ENCODE measurements at regions not wholly inside any gene's neighbourhood (a gene's known extent, or its start where the extent isn't known, plus 50 kb on each side); places are given as distances from the start of the nearest gene placed in this dataset.

DNA sequence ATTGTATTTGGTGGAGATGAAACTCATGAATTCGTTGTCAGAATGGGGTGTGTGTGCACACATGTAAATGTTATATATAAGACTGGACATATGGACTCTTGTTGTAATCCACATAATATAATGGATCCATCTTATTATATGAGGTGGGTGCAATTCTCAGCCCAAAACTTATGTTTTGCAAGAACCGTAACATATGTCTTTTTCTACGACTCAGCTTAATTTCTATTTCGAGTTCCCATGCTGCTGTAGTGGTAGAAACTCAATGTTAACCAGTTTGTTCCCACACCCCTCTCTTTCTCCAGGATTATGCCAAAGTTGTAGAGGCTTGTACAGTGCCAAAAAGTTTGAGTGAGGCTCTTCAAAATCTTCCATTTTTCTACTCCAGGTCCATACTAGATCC lies 112.5 kb upstream of the SPOPL start:
- CTCF ChIA-PET = interaction anchor here (0.5 to 0.7 kb wide), 2 partner anchors 398 to 478 kb away, joined by 3 to 4 read pairs; no protein-coding TSS in a partner anchor
- TF ChIP-seq, protein P1, sequence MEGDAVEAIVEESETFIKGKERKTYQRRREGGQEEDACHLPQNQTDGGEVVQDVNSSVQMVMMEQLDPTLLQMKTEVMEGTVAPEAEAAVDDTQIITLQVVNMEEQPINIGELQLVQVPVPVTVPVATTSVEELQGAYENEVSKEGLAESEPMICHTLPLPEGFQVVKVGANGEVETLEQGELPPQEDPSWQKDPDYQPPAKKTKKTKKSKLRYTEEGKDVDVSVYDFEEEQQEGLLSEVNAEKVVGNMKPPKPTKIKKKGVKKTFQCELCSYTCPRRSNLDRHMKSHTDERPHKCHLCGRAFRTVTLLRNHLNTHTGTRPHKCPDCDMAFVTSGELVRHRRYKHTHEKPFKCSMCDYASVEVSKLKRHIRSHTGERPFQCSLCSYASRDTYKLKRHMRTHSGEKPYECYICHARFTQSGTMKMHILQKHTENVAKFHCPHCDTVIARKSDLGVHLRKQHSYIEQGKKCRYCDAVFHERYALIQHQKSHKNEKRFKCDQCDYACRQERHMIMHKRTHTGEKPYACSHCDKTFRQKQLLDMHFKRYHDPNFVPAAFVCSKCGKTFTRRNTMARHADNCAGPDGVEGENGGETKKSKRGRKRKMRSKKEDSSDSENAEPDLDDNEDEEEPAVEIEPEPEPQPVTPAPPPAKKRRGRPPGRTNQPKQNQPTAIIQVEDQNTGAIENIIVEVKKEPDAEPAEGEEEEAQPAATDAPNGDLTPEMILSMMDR (IDR thresholded peaks at IDR 0.05; ENCODE audit: low read depth, low read length) = no peak

DNA sequence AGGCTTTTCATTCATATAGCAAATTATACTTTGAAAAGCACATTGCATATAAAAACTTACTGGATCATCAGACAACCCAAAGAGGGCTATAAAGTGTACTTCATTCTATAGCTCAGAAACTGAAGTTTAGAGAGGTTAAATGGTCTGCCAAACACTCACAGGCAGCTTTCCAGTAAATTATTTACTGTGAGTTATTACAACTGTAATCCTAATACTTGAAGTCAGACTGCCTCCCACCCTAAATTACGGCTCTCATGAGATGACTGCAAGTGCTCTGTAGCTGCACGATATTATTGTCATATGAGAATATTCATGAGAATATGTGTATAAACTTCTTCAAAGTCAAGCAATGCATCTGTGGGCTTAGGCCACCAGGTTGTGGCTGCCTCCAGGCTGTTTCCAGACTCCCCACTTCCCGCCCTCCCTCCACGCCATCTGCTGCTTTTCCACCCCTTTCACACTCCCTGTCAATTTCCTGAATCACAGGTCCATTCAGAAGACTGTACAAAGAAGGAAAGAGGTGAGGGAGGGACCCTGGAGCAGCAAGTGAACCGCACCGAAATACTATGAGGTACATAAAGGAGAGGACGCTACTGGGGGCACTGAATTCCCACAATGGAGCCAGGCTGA lies 111.1 kb upstream of the SPOPL start:
- no peak overlapping the region for H3K4me3 ChIP-seq (ENCODE audit: low read depth, low read length)
- no peak for DNase-seq (ENCODE audit: low read depth, low spot score)
- CTCF ChIA-PET = interaction anchor here (0.8 kb wide), 1 partner anchor 16 kb away, joined by 4 read pairs; no protein-coding TSS in a partner anchor
- TF ChIP-seq, protein P1 (IDR thresholded peaks at IDR 0.05; ENCODE audit: low read depth, low read length) = no peak
- POLR2A ChIA-PET = no interaction called here
- no peaks in the 10 kb centered on the region for H3K9me3 ChIP-seq (ENCODE audit: control insufficient read depth, insufficient read depth, low read length)
- H3K27ac ChIP-seq (ENCODE audit: low read depth, low read length) = no peak overlapping the region
- H3K27me3 ChIP-seq (ENCODE audit: control insufficient read depth, insufficient read depth, low read length) = no peaks in the 10 kb centered on the region

More for the DNA sequence above, 112.5 kb upstream of the SPOPL start:
- DNase-seq (ENCODE audit: low read depth, low spot score) = no peak
- Histone ChIP-seq H3K27me3 (ENCODE audit: control insufficient read depth, insufficient read depth, low read length) (no peaks in the 10 kb centered on the region), H3K9me3 (ENCODE audit: control insufficient read depth, insufficient read depth, low read length) (no peaks in the 10 kb centered on the region), H3K4me3 (ENCODE audit: low read depth, low read length) (no peak overlapping the region), H3K27ac (ENCODE audit: low read depth, low read length) (no peak overlapping the region)
- POLR2A ChIA-PET = no interaction called here

DNA sequence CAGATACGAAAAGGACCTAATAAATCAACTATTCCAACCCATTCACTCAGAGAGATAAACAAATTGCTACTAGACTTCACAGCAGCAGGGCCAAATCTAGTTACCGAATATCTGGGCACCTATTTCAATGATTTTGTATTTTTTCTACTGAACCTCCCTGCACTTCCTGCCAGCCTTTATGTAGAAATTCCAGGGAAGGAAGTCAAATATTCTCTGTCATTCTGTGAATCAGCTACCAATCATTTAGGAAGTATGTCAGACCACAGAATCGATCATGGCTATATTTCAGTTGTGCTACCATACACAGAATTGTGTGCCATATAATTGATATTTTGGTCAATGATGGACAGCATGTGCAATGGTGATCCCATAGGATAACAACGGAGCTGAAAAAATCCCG lies 109.6 kb upstream of the SPOPL start:
- POLR2A ChIA-PET = interaction anchor here (0.6 kb wide), 1 partner anchor 446 kb away, joined by 5 read pairs; no protein-coding TSS in a partner anchor

DNA sequence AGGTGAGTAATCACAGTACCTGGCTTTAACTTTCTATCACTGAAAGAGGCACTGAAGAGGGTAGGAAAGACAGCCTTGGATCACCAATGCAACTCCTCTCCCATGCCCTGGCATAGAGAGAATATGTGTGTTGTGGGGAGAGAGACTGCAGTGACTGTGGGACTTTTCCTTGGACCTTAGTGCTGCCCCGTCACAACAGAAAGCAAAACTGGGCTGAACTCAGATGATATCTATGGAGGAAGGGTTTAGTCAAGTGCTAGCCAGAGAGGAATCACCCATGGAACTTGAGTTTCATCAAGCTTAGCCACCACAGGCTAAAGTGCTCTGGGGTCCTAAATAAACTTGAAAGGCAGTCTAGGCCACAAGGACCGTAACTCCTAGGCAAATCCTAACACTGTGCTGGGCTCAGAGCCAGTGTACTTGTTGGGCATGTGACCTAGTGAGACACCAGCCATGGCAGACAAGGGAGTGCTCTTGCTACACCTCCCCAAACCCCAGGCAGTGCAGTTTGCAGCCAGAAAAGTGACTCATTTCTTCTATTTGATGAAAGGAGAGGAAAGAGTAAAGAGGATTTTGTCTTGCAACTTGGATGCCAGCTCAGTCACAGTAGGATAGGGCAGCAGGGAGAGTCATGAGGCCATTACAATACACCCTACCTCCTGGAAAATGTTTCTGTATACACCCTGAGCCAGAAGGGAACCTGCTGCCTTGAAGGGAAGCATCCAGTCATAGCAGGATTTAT lies 105.8 kb upstream of the SPOPL start:
- DNase-seq (ENCODE audit: low read depth, low spot score) = no peak

More for the DNA sequence above, 109.6 kb upstream of the SPOPL start:
- DNase-seq (ENCODE audit: low read depth, low spot score) = no peak
- CTCF ChIA-PET = no interaction called here
- TF ChIP-seq, protein P1 (IDR thresholded peaks at IDR 0.05; ENCODE audit: low read depth, low read length) = no peak
- Histone ChIP-seq H3K27ac (ENCODE audit: low read depth, low read length) (no peak overlapping the region), H3K9me3 (ENCODE audit: control insufficient read depth, insufficient read depth, low read length) (no peaks in the 10 kb centered on the region), H3K27me3 (ENCODE audit: control insufficient read depth, insufficient read depth, low read length) (no peaks in the 10 kb centered on the region), H3K4me3 (ENCODE audit: low read depth, low read length) (no peak overlapping the region)

More for the DNA sequence above, 105.8 kb upstream of the SPOPL start:
- ChIA-PET POLR2A (no interaction called here), CTCF (no interaction called here)
- Histone ChIP-seq H3K27me3 (ENCODE audit: control insufficient read depth, insufficient read depth, low read length) (no peaks in the 10 kb centered on the region), H3K4me3 (ENCODE audit: low read depth, low read length) (no peak overlapping the region), H3K9me3 (ENCODE audit: control insufficient read depth, insufficient read depth, low read length) (no peaks in the 10 kb centered on the region), H3K27ac (ENCODE audit: low read depth, low read length) (no peak overlapping the region)
- TF ChIP-seq, protein P1 (IDR thresholded peaks at IDR 0.05; ENCODE audit: low read depth, low read length) = no peak
